Neural cell (in vitro differentiated cells): ENCODE measurements at regions not wholly inside any gene's neighbourhood (a gene's known extent, or its start where the extent isn't known, plus 50 kb on each side); places are given as distances from the start of the nearest gene placed in this dataset.

Experiments
- H2AFZ ChIP-seq: fragments of 200-600, 300-800 bp; sonication (generic), shearing (Covaris generic); 2 replicates; pipeline ENCODE4 v1.6.0; 2014; ENCODE audit warnings: low read depth, mild to moderate bottlenecking, antibody characterized with exemption, low read length, moderate library complexity
- H3F3A ChIP-seq: fragments of 200-600 bp; shearing (Covaris generic); 2 replicates; pipeline ENCODE4 v1.6.1; 2016; ENCODE audit warnings: mild to moderate bottlenecking, moderate library complexity, mixed read lengths, antibody characterized with exemption, low read length; ENCODE audit not compliant: insufficient read depth, poor library complexity, severe bottlenecking
- H3K27ac ChIP-seq: fragments of 200-600, 300-800 bp; sonication (generic), shearing (Covaris generic); 2 replicates; pipeline ENCODE4 v1.5.1; 2014; ENCODE audit warnings: mild to moderate bottlenecking, low read length, moderate library complexity
- H3K27me3 ChIP-seq: fragments of 300-800, 200-600 bp; sonication (generic), shearing (Covaris generic); 2 replicates; pipeline ENCODE4 v1.6.0; 2014; ENCODE audit warnings: mild to moderate bottlenecking, low read depth, low read length, moderate library complexity; ENCODE audit not compliant: insufficient read depth
- H3K36me3 ChIP-seq: fragments of 300-800, 200-600 bp; sonication (generic), shearing (Covaris generic); 2 replicates; pipeline ENCODE4 v1.5.1; 2014; ENCODE audit warnings: mild to moderate bottlenecking, antibody characterized with exemption, low read length, moderate library complexity; ENCODE audit not compliant: insufficient read depth
- H3K4me2 ChIP-seq: fragments of 300-800, 200-600 bp; sonication (generic), shearing (Covaris generic); 2 replicates; pipeline ENCODE4 v1.6.0; 2014; ENCODE audit warnings: mild to moderate bottlenecking, low read length
- H3K4me3 ChIP-seq: fragments of 300-800, 200-600 bp; sonication (generic), shearing (Covaris generic); 2 replicates; pipeline ENCODE4 v1.5.1; 2014; ENCODE audit warnings: mild to moderate bottlenecking, low read length, moderate library complexity
- H3K79me2 ChIP-seq: fragments of 200-600 bp; shearing (Covaris generic); replicated peaks from 2 replicates; pipeline ENCODE4 v1.6.0; 2014; ENCODE audit warnings: mild to moderate bottlenecking, low read length, moderate library complexity; ENCODE audit not compliant: insufficient read depth
- H3K9ac ChIP-seq: fragments of 300-800, 200-600 bp; sonication (generic), shearing (Covaris generic); 2 replicates; pipeline ENCODE4 v1.6.1; 2016; ENCODE audit warnings: mild to moderate bottlenecking, low read length, mixed read lengths
- H3K9me2 ChIP-seq: fragments of 200-600 bp; shearing (Covaris generic); 2 replicates; pipeline ENCODE4 v1.6.1; 2016; ENCODE audit warnings: mild to moderate bottlenecking, low read length, mixed read lengths; ENCODE audit not compliant: insufficient read depth
- H3K9me3 ChIP-seq: fragments of 200-600, 300-800 bp; sonication (generic), shearing (Covaris generic); 2 replicates; pipeline ENCODE4 v1.6.1; 2016; ENCODE audit warnings: mild to moderate bottlenecking, mixed run types, low read length, moderate library complexity, mixed read lengths
- H4K20me1 ChIP-seq: fragments of 200-600 bp; shearing (Covaris generic); 2 replicates; pipeline ENCODE4 v1.6.1; 2016; ENCODE audit warnings: mild to moderate bottlenecking, mixed run types; ENCODE audit not compliant: insufficient read depth
- EP300 ChIP-seq: fragments of 450-650 bp; conservative IDR thresholded peaks from 2 replicates; pipeline ENCODE4 v1.6.1; 2014; ENCODE audit warnings: antibody characterized with exemption, mild to moderate bottlenecking, moderate library complexity; ENCODE audit not compliant: poor library complexity, severe bottlenecking
- EZH2 ChIP-seq: fragments of 200-600, 300-800 bp; shearing (Covaris generic), sonication (generic); IDR thresholded peaks from 2 replicates; pipeline ENCODE4 v1.6.1; 2014; ENCODE audit warnings: antibody characterized with exemption, low read length, borderline replicate concordance, mild to moderate bottlenecking; ENCODE audit not compliant: insufficient read depth, poor library complexity, severe bottlenecking
- MXI1 ChIP-seq: fragments of 450-650 bp; conservative IDR thresholded peaks from 2 replicates; pipeline ENCODE4 v1.6.1; 2014; ENCODE audit warnings: antibody characterized with exemption, mild to moderate bottlenecking; ENCODE audit not compliant: poor library complexity, severe bottlenecking
- POLR2AphosphoS5 ChIP-seq: IDR thresholded peaks from 2 replicates; pipeline ENCODE4 v1.6.1; 2012
- RAD21 ChIP-seq: fragments of 450-650 bp; conservative IDR thresholded peaks from 2 replicates; pipeline ENCODE4 v1.6.1; 2014; ENCODE audit warnings: antibody characterized with exemption, mild to moderate bottlenecking, moderate library complexity
- SMC3 ChIP-seq: fragments of 450-650 bp; conservative IDR thresholded peaks from 2 replicates; pipeline ENCODE4 v1.6.1; 2014; ENCODE audit warnings: antibody characterized with exemption, mild to moderate bottlenecking, moderate library complexity; ENCODE audit not compliant: poor library complexity
- TAF1 ChIP-seq: IDR thresholded peaks from 2 replicates; pipeline ENCODE4 v1.6.1; 2012; ENCODE audit warnings: low read depth
- TF ChIP-seq, protein P1 (sequence below): IDR thresholded peaks from 2 replicates; pipeline ENCODE4 v1.6.1; 2012; ENCODE audit warnings: borderline replicate concordance
- TF ChIP-seq, protein P2 (sequence below): fragments of 450-650 bp; IDR thresholded peaks from 2 replicates; pipeline ENCODE4 v1.5.1; 2014; ENCODE audit warnings: antibody characterized with exemption, mild to moderate bottlenecking, moderate library complexity; ENCODE audit not compliant: poor library complexity, severe bottlenecking

DNA sequence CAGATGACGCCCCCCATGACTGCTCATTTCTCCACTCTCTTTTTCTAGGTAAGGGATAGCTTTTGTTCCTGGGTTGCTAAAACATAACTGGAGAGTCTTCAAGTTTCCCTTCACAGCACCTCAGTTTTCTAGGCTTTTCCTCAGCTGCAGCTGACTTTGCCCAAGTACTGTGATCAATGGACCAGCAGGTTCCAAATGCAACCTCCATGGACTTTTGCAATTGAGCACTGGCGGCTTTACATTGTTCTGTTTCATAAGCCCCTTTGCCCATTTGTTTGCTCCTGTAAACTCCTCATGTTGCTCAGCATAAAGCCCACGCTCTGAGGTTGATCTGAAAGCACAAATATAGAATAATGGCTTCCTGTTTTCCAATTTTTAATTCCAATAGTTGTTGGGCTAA lies 291.6 kb downstream of the IRS1 start:
- H3K27ac ChIP-seq, result no peak overlapping the region
- TF ChIP-seq POLR2AphosphoS5 (no peak), EZH2 (no peak), EP300 (no peak), MXI1 (no peak), SMC3 (no peak), RAD21 (no peak), TAF1 (no peak)
- TF ChIP-seq, protein P1, sequence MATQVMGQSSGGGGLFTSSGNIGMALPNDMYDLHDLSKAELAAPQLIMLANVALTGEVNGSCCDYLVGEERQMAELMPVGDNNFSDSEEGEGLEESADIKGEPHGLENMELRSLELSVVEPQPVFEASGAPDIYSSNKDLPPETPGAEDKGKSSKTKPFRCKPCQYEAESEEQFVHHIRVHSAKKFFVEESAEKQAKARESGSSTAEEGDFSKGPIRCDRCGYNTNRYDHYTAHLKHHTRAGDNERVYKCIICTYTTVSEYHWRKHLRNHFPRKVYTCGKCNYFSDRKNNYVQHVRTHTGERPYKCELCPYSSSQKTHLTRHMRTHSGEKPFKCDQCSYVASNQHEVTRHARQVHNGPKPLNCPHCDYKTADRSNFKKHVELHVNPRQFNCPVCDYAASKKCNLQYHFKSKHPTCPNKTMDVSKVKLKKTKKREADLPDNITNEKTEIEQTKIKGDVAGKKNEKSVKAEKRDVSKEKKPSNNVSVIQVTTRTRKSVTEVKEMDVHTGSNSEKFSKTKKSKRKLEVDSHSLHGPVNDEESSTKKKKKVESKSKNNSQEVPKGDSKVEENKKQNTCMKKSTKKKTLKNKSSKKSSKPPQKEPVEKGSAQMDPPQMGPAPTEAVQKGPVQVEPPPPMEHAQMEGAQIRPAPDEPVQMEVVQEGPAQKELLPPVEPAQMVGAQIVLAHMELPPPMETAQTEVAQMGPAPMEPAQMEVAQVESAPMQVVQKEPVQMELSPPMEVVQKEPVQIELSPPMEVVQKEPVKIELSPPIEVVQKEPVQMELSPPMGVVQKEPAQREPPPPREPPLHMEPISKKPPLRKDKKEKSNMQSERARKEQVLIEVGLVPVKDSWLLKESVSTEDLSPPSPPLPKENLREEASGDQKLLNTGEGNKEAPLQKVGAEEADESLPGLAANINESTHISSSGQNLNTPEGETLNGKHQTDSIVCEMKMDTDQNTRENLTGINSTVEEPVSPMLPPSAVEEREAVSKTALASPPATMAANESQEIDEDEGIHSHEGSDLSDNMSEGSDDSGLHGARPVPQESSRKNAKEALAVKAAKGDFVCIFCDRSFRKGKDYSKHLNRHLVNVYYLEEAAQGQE, result no peak
- TF ChIP-seq, protein P2, sequence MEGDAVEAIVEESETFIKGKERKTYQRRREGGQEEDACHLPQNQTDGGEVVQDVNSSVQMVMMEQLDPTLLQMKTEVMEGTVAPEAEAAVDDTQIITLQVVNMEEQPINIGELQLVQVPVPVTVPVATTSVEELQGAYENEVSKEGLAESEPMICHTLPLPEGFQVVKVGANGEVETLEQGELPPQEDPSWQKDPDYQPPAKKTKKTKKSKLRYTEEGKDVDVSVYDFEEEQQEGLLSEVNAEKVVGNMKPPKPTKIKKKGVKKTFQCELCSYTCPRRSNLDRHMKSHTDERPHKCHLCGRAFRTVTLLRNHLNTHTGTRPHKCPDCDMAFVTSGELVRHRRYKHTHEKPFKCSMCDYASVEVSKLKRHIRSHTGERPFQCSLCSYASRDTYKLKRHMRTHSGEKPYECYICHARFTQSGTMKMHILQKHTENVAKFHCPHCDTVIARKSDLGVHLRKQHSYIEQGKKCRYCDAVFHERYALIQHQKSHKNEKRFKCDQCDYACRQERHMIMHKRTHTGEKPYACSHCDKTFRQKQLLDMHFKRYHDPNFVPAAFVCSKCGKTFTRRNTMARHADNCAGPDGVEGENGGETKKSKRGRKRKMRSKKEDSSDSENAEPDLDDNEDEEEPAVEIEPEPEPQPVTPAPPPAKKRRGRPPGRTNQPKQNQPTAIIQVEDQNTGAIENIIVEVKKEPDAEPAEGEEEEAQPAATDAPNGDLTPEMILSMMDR, result no peak
- H3K9me3 ChIP-seq, result no peaks in the 10 kb centered on the region
- no peaks in the 10 kb centered on the region for H3F3A ChIP-seq
- no peak overlapping the region for H3K4me2 ChIP-seq
- H3K27me3 ChIP-seq, result no peaks in the 10 kb centered on the region
- no peaks in the 10 kb centered on the region for H3K79me2 ChIP-seq
- H3K9me2 ChIP-seq, result no peaks in the 10 kb centered on the region
- no peak overlapping the region for H2AFZ ChIP-seq
- H3K4me3 ChIP-seq, result no peak overlapping the region
- H4K20me1 ChIP-seq, result no peaks in the 10 kb centered on the region
- no peak overlapping the region for H3K9ac ChIP-seq
- no peaks in the 10 kb centered on the region for H3K36me3 ChIP-seq

DNA sequence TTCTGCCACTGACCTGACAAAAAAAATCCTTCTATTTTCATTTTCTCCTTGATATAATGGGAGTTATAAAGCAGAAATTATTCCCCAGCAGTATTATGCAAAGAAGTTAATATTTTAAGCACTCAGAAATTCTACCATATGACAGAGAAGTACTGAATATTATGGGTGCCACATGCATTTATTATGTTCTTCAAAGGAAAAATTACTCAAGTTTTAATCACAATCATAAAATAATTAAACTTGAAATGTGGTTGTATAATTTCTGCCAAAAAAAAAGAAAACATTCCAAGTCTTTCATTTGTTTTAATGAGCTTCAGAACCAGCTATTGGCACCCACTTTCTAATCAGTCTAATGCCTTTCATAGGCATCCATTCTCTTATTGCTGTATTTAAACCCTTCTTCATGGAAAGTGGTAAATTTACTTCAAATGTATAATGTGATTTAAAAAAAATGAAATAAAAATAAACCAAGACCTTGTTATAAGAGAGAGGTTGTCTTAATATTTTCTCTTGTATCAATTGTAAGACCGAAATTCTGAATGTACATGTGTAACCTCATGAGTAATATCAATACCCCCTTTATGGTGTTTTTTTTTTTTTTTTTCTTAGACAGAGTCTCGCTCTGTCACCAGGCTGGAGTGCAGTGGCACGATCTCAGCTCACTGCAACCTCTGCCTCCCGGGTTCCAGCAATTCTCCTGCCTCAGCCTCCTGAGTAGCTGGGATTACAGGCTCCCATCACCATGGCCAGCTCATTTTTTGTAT lies 302.3 kb downstream of the IRS1 start:
- no peak overlapping the region for H3K27ac ChIP-seq
- no peaks in the 10 kb centered on the region for H3K36me3 ChIP-seq
- no peak for TF ChIP-seq MXI1
- no peak for TF ChIP-seq SMC3
- TF ChIP-seq, protein P2, result no peak
- no peak for TF ChIP-seq POLR2AphosphoS5
- no peak for TF ChIP-seq RAD21
- TF ChIP-seq EZH2, result no peak
- no peak for TF ChIP-seq TAF1
- TF ChIP-seq EP300, result no peak
- TF ChIP-seq, protein P1, result no peak
- H3F3A ChIP-seq, result no peaks in the 10 kb centered on the region
- H3K27me3 ChIP-seq, result no peaks in the 10 kb centered on the region
- H3K4me2 ChIP-seq, result no peak overlapping the region
- no peak overlapping the region for H3K9ac ChIP-seq
- peaks cover 2% of the 10 kb centered on the region for H3K9me3 ChIP-seq
- H3K4me3 ChIP-seq, result no peak overlapping the region
- no peaks in the 10 kb centered on the region for H4K20me1 ChIP-seq
- H2AFZ ChIP-seq, result no peak overlapping the region
- no peaks in the 10 kb centered on the region for H3K9me2 ChIP-seq
- no peaks in the 10 kb centered on the region for H3K79me2 ChIP-seq
